ENCODE measurements at regions not wholly inside any gene's neighbourhood (a gene's known extent, or its start where the extent isn't known, plus 50 kb on each side); places are given as distances from the start of the nearest gene placed in this dataset.
"Not testable (repeated sequence)": the region's sequence is repeated elsewhere in the genome, so short reads cannot be mapped to it uniquely, and the experiment has no call there.

GRCh38 chr5:100013305-100013704, 521.9 kb upstream of the FAM174A start:
- not testable (repeated sequence) for DNase-seq

- DNase-seq, result not testable (repeated sequence)
These were observed 524.0 kb upstream of the FAM174A start for GRCh38 chr5:100011160-100011559.

- DNase-seq, result no peak
These were observed 530.2 kb upstream of the FAM174A start for GRCh38 chr5:100004969-100005368.

GRCh38 chr5:99998319-99998718, 536.9 kb upstream of the FAM174A start:
- DNase-seq, result no peak

GRCh38 chr5:99995407-99995806, 539.8 kb upstream of the FAM174A start:
- no peak for DNase-seq

GRCh38 chr5:99973779-99974178, 561.4 kb upstream of the FAM174A start:
- no peak for DNase-seq

GRCh38 chr5:99955962-99956361, 579.2 kb upstream of the FAM174A start:
- DNase-seq, result no peak

- DNase-seq, result no peak
These were observed 580.2 kb upstream of the FAM174A start for GRCh38 chr5:99955006-99955405.

- no peak for DNase-seq
These were observed 585.1 kb upstream of the FAM174A start for GRCh38 chr5:99949969-99950524.

GRCh38 chr5:99949361-99949760, 585.8 kb upstream of the FAM174A start:
- DNase-seq, result no peak

- no peak for DNase-seq
These were observed 586.3 kb upstream of the FAM174A start for GRCh38 chr5:99948850-99949249.

GRCh38 chr5:99945478-99946442, 589.4 kb upstream of the FAM174A start:
- DNase-seq, result no peak

GRCh38 chr5:99940540-99940939, 594.6 kb upstream of the FAM174A start:
- no peak for DNase-seq

- DNase-seq, result no peak
These were observed 598.3 kb upstream of the FAM174A start for GRCh38 chr5:99936911-99937310.

- no peak for DNase-seq
These were observed 605.4 kb upstream of the FAM174A start for GRCh38 chr5:99929806-99930135.

- no peak for DNase-seq
These were observed 605.9 kb upstream of the FAM174A start for GRCh38 chr5:99929067-99929805.

- DNase-seq, result no peak
These were observed 606.7 kb upstream of the FAM174A start for GRCh38 chr5:99928490-99928889.

GRCh38 chr5:99926463-99926862, 608.7 kb upstream of the FAM174A start:
- DNase-seq, result no peak

- no peak for DNase-seq
These were observed 612.8 kb upstream of the FAM174A start for GRCh38 chr5:99922386-99922785.

GRCh38 chr5:99911971-99912370, 623.2 kb upstream of the FAM174A start:
- DNase-seq, result no peak

GRCh38 chr5:99906776-99907175, 628.4 kb upstream of the FAM174A start:
- DNase-seq, result no peak

- no peak for DNase-seq
These were observed 633.2 kb upstream of the FAM174A start for GRCh38 chr5:99901972-99902371.

- DNase-seq, result no peak
These were observed 634.8 kb upstream of the FAM174A start for GRCh38 chr5:99900302-99900852.
